ENCODE measurements at regions not wholly inside any gene's neighbourhood (a gene's known extent, or its start where the extent isn't known, plus 50 kb on each side); places are given as distances from the start of the nearest gene placed in this dataset.

- Histone ChIP-seq H3K56ac (replicated peaks; ENCODE audit: insufficient read length, low read depth, low read length) (no peak overlapping the region), H3K18ac (ENCODE audit: extremely low read depth, low read length) (no peak overlapping the region), H2BK12ac (ENCODE audit: low read depth, low read length) (no peak overlapping the region), H3K4me1 (replicated peaks in 1 of 4; ENCODE audit: control insufficient read depth in 3 of 4, insufficient read depth in 4 of 4, low read length in 3 of 4) (peaks cover 0 to 6% (median 0%) of the 10 kb centered on the region in 4 experiments; a peak in 2 of 7 replicates), H2AK5ac (ENCODE audit: low read depth, low read length) (no peak overlapping the region), H2AFZ (ENCODE audit: low read length) (no peak overlapping the region), H3K27ac (ENCODE audit: low read depth, low read length) (no peak overlapping the region), H4K20me1 (replicated peaks in 1 of 2; ENCODE audit: control insufficient read depth in 1 of 2, insufficient read depth in 2 of 2, low read length in 2 of 2) (no peaks in the 10 kb centered on the region), H3K36me3 (ENCODE audit: control insufficient read depth in 2 of 4, insufficient read depth in 4 of 4, low read length in 3 of 4) (no peaks in the 10 kb centered on the region), H2BK20ac (ENCODE audit: low read length) (no peak overlapping the region), H2BK5ac (ENCODE audit: low read depth, low read length) (no peak overlapping the region), H3K4ac (replicated peaks; ENCODE audit: insufficient read length, low read depth, low read length) (no peak overlapping the region), H3K9ac (replicated peaks in 1 of 4; ENCODE audit: extremely low read depth in 1 of 4, low read depth in 3 of 4, low read length in 3 of 4) (no peak overlapping the region), H3K79me1 (ENCODE audit: low read depth, low read length) (no peaks in the 10 kb centered on the region), H3K23me2 (ENCODE audit: low read depth, low read length) (no peaks in the 10 kb centered on the region), H3K27me3 (replicated peaks in 1 of 4; ENCODE audit: control insufficient read depth in 3 of 4, extremely low read depth in 1 of 4, insufficient read depth in 3 of 4, low read length in 3 of 4) (no peaks in the 10 kb centered on the region), H3K23ac (ENCODE audit: insufficient read length) (no peak overlapping the region), H2BK15ac (ENCODE audit: low read length) (no peak overlapping the region), H2BK120ac (replicated peaks; ENCODE audit: low read depth, low read length) (no peak overlapping the region), H3K9me3 (ENCODE audit: insufficient read depth in 2 of 2, low read depth in 1 of 2, low read length in 1 of 2) (no peaks in the 10 kb centered on the region), H3K79me2 (ENCODE audit: control insufficient read depth in 1 of 2, insufficient read depth in 2 of 2, low read length in 2 of 2) (no peaks in the 10 kb centered on the region), H3K14ac (ENCODE audit: insufficient read length) (no peak overlapping the region), H4K5ac (ENCODE audit: insufficient read length, low read depth, low read length) (no peak overlapping the region), H3K4me2 (ENCODE audit: insufficient read depth in 1 of 2, low read depth in 2 of 2, low read length in 2 of 2) (no peak overlapping the region), H4K8ac (ENCODE audit: extremely low read depth, insufficient read depth, low read length) (no peak overlapping the region), H3K4me3 (ENCODE audit: extremely low read depth in 1 of 4, insufficient read depth in 2 of 4, low read depth in 3 of 4, low read length in 4 of 4) (no peak overlapping the region), H4K91ac (replicated peaks; ENCODE audit: insufficient read length, low read length) (no peak overlapping the region)
- TF ChIP-seq SP2 (IDR thresholded peaks at IDR 0.05; ENCODE audit: low read length) (no peak), BRCA1 (IDR thresholded peaks at IDR 0.05; ENCODE audit: low read depth, low read length) (no peak), E2F6 (IDR thresholded peaks at IDR 0.05) (no peak), MAFK (IDR thresholded peaks at IDR 0.05; ENCODE audit: low read depth, low read length) (no peak), HDAC2 (IDR thresholded peaks at IDR 0.05; ENCODE audit: borderline replicate concordance in 1 of 2, low read depth in 2 of 2, low read length in 2 of 2) (no peak)
- FAIRE-seq (no peak), DNase-seq (ENCODE audit: low read depth in 1 of 2, low spot score in 2 of 2) (no peak)
- ChIA-PET CTCF (ENCODE audit: partially characterized antibody) (interaction anchor here (0.7 to 1.1 kb wide), 2 partner anchors 27 to 1221 kb away, joined by 3 read pairs; no protein-coding TSS in a partner anchor), POLR2A (ENCODE audit: partially characterized antibody) (interaction anchor here (1.0 kb wide), 1 partner anchor 98 kb away, joined by 3 read pairs; no protein-coding TSS in a partner anchor)
- 77% methylated on average over 3 of the region's 3 CpGs; no CpG with 5 or more reads in 1 of the 2 experiments for WGBS, 2 experiments (ENCODE audit: extremely low coverage in 1 of 2, insufficient coverage in 1 of 2, insufficient read length in 1 of 2, insufficient replicate concordance in 2 of 2, low coverage in 1 of 2, low lambda C conversion rate in 2 of 2, missing lambda C conversion rate in 1 of 2)
These were observed 680.3 kb downstream of the MED13L start for GRCh38 chr12:115597157-115597712.

Measured in H1 (cell line).